ENCODE measurements at regions not wholly inside any gene's neighbourhood (a gene's known extent, or its start where the extent isn't known, plus 50 kb on each side); places are given as distances from the start of the nearest gene placed in this dataset.

- Histone ChIP-seq H3K36me3 (replicated peaks; ENCODE audit: low read depth, low read length) (no peaks in the 10 kb centered on the region), H3K79me2 (ENCODE audit: low read length) (no peaks in the 10 kb centered on the region), H3K4me1 (ENCODE audit: low read length) (peaks cover 9% of the 10 kb centered on the region), H3K27ac (ENCODE audit: low read length) (no peak overlapping the region), H4K20me1 (ENCODE audit: insufficient read depth, low read length) (no peaks in the 10 kb centered on the region), H3K4me2 (ENCODE audit: low read length) (peak overlapping the region; percentile 35), H3K27me3 (ENCODE audit: low read depth, low read length) (no peaks in the 10 kb centered on the region), H2AFZ (ENCODE audit: low read depth, low read length) (no peak overlapping the region), H3K4me3 (ENCODE audit: low read length) (0 out of 2 replicates have a peak overlapping the region, but pooled peaks have one; percentile 12), H3K9ac (ENCODE audit: low read length) (no peak overlapping the region), H3K9me3 (ENCODE audit: insufficient read depth, low read length) (no peaks in the 10 kb centered on the region)
- TF ChIP-seq EZH2phosphoT487 (IDR thresholded peaks at IDR 0.05; ENCODE audit: low read depth), result no peak
- TF ChIP-seq CTCF (IDR thresholded peaks at IDR 0.05; ENCODE audit: low read depth, low read length), result no peak
Observed at GRCh38 chr2:149271575-149271974, 58.8 kb upstream of the LYPD6 start.

DNA sequence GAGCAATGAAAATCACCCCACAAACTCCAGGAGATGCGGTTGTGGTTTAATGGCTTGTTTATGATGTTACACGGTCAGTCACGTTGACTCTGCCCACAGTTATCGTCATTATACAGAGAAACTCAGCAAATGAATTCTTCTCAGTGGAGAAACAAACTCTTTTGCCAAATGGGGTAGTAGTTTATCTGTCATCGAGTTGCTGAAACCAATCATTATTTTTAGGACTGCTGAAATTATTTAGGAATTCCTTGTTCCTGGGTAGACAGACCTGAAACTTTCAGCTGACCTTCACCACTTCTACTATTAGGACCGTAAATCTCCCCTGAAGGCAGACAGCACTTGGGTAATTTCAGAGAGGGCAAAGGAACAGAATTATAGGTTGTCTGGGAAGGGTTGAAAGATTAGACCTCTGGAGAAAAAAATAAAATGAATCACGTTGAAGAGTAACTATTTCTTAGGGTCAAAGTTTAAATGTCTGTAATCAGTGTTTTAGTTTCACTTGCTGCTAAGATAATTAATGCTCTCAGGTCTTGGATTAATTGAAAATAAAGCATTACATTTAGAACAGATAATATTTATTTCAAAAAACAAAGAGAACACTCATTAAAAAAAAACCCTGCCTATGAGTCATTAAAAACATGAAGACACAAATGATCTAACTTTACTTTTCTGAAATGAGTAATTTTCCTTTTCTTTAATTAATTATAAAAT, 52.1 kb upstream of the LYPD6 start:
- no peaks in the 10 kb centered on the region for H3K79me2 ChIP-seq (ENCODE audit: low read length)
- no peaks in the 10 kb centered on the region for H4K20me1 ChIP-seq (ENCODE audit: insufficient read depth, low read length)
- no peak overlapping the region for H3K4me3 ChIP-seq (ENCODE audit: low read length)
- H3K9ac ChIP-seq (ENCODE audit: low read length), result no peak overlapping the region
- H3K4me1 ChIP-seq (ENCODE audit: low read length), result no peaks in the 10 kb centered on the region
- H3K9me3 ChIP-seq (ENCODE audit: insufficient read depth, low read length), result no peaks in the 10 kb centered on the region
- H3K27ac ChIP-seq (ENCODE audit: low read length), result no peak overlapping the region
- no peaks in the 10 kb centered on the region for H3K27me3 ChIP-seq (ENCODE audit: low read depth, low read length)
- no peak overlapping the region for H2AFZ ChIP-seq (ENCODE audit: low read depth, low read length)
- H3K4me2 ChIP-seq (ENCODE audit: low read length), result no peak overlapping the region
- no peak for TF ChIP-seq CTCF (IDR thresholded peaks at IDR 0.05; ENCODE audit: low read depth, low read length)
- no peak for TF ChIP-seq EZH2phosphoT487 (IDR thresholded peaks at IDR 0.05; ENCODE audit: low read depth)
- H3K36me3 ChIP-seq (replicated peaks; ENCODE audit: low read depth, low read length), result no peaks in the 10 kb centered on the region

DNA sequence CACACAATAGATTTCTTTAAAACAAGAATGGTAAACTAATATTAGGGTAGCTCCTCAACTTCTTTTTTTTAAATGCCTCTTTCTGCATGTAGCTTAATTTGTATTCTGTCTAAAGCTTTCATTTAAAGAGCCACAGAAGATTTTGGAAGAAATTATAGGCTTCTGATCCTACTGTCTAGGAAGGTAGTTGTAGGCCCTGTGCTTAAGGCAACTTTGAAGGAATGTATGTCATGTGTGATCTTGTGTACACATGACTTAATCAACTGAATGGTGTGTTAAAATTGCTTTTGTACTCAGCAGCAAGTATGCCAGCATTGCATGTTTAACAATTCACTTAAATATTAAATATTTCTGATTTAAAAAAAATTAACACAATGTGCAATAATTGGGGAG, 51.5 kb upstream of the LYPD6 start:
- Histone ChIP-seq H2AFZ (ENCODE audit: low read depth, low read length) (no peak overlapping the region), H3K9me3 (ENCODE audit: insufficient read depth, low read length) (no peaks in the 10 kb centered on the region), H3K79me2 (ENCODE audit: low read length) (no peaks in the 10 kb centered on the region), H3K27ac (ENCODE audit: low read length) (no peak overlapping the region), H3K4me1 (ENCODE audit: low read length) (no peaks in the 10 kb centered on the region), H3K4me2 (ENCODE audit: low read length) (no peak overlapping the region), H3K36me3 (replicated peaks; ENCODE audit: low read depth, low read length) (no peaks in the 10 kb centered on the region), H3K27me3 (ENCODE audit: low read depth, low read length) (no peaks in the 10 kb centered on the region), H3K4me3 (ENCODE audit: low read length) (no peak overlapping the region), H3K9ac (ENCODE audit: low read length) (no peak overlapping the region), H4K20me1 (ENCODE audit: insufficient read depth, low read length) (no peaks in the 10 kb centered on the region)
- TF ChIP-seq EZH2phosphoT487 (IDR thresholded peaks at IDR 0.05; ENCODE audit: low read depth) (no peak), CTCF (IDR thresholded peaks at IDR 0.05; ENCODE audit: low read depth, low read length) (no peak)
